ENCODE measurements at regions not wholly inside any gene's neighbourhood (a gene's known extent, or its start where the extent isn't known, plus 50 kb on each side); places are given as distances from the start of the nearest gene placed in this dataset.

- no peak for TF ChIP-seq CTCF (IDR thresholded peaks at IDR 0.05)
- no peak for TF ChIP-seq POLR2A (IDR thresholded peaks at IDR 0.05)
These were observed 199.5 kb downstream of the RTP5 start for GRCh38 chr2:242069018-242069417.

All from adrenal gland (tissue), 5 donors.